ENCODE measurements at regions not wholly inside any gene's neighbourhood (a gene's known extent, or its start where the extent isn't known, plus 50 kb on each side); places are given as distances from the start of the nearest gene placed in this dataset.
"Not testable (repeated sequence)": the region's sequence is repeated elsewhere in the genome, so short reads cannot be mapped to it uniquely, and the experiment has no call there.

GRCh38 chr1:199574950-199575349 is 452.6 kb upstream of the NR5A2 start:
- DNase-seq (ENCODE audit: low read depth in 3 of 3, low spot score in 1 of 3) = no peak

GRCh38 chr1:199580300-199580699 is 447.2 kb upstream of the NR5A2 start:
- no peak for DNase-seq (ENCODE audit: low read depth in 3 of 3, low spot score in 1 of 3)

- no peak for DNase-seq (ENCODE audit: low read depth in 3 of 3, low spot score in 1 of 3)
Measured at GRCh38 chr1:199585392-199585791, 442.1 kb upstream of the NR5A2 start.

DNA sequence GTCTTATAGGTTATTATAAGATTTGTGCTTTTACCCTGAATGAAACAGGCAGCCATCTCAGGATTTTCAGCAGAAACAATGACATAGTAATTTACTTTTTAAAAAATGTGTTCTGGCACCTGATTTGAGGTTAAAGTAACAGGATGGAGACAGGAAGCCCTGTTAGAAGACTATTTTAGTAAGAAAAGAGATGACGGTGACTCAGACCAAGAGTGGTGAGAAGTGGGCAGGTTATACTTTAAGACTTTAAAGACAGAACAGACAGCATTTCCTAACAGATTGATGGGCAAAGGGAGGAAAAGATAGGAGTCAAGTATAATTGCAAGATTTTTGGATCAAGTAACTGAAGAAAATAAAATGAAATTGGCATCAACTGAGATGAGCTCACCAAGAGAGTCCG is 436.8 kb upstream of the NR5A2 start:
- DNase-seq (ENCODE audit: low read depth in 3 of 3, low spot score in 1 of 3) = no peak

DNA sequence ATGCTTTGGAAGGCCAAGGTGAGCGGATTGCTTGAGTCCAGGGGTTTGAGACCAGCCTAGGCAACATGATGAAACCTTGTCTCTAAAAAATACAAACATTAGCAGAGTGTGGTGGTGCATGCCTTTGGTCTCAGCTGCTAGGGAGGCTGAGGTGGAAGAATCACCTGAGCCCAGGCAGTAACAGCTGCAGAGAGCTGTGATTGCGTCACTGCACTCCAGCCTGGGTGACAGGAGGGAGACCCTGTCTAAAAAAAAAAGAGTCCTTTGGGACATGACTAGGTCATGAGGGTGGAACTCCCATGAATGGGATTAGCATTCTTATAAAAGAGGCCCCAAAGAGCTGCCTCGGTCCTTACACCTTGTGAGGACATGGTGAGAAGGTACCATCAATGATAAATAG is 436.0 kb upstream of the NR5A2 start:
- no peak for DNase-seq (ENCODE audit: low read depth in 3 of 3, low spot score in 1 of 3)

DNA sequence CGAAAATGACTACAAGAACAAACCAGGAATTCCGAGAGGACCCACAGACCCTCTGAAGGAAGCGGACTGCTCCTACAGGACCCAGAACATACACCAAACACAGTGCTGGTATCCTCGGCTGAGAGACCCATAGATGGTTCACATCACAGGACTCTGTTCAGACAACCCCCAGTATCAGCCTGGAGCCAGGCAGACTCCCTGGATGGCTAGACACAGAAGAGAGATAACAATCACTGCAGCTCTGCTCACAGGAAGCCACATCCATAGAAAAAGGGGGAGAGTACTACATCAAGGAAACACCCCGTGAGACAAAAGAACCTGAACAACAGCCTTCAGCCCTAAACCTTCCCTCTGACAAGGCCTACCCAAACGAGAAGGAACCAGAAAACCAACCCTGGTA is 434.0 kb upstream of the NR5A2 start:
- DNase-seq (ENCODE audit: low read depth in 3 of 3, low spot score in 1 of 3) = no peak

- not testable (repeated sequence) for DNase-seq (ENCODE audit: low read depth in 3 of 3, low spot score in 1 of 3)
Measured at GRCh38 chr1:199596448-199596847, 431.1 kb upstream of the NR5A2 start.

DNA sequence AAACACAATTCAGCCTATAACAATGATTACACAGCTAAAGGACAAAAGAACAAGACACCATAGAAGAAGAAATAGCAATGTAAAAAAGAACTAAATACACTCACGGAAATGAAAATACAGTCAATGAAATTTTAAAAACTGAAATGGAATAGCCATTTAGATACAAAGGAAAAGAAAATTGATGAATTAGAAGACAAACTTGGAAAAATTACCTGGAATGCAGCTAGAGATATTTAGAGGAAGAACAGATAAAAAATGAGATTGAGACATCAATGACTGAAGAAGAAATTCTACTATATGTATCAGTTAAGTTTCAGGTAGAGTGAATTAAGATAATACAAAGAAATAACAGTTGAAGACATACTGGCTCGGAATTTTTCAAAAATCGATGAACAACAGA is 430.4 kb upstream of the NR5A2 start:
- DNase-seq (ENCODE audit: low read depth in 3 of 3, low spot score in 1 of 3) = no peak

DNA sequence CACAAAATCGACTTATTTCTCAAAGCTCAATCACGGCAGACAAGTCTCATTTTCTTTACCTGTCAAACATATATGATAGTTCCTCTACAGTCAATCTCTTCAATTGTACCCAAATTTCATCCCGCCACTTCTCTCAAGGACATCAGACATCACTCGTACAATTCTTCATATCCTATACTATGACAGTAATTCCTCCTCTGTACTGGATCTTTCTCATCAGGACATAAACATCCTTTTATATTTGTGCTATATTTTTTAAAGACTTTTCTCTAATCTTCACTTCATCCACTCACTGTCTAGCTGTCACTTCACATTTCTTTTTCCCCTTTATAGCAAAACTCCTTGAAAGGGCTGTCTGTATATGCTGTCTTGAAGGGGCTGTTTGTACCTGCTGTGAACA is 419.1 kb upstream of the NR5A2 start:
- DNase-seq (ENCODE audit: low read depth in 3 of 3, low spot score in 1 of 3) = no peak

DNA sequence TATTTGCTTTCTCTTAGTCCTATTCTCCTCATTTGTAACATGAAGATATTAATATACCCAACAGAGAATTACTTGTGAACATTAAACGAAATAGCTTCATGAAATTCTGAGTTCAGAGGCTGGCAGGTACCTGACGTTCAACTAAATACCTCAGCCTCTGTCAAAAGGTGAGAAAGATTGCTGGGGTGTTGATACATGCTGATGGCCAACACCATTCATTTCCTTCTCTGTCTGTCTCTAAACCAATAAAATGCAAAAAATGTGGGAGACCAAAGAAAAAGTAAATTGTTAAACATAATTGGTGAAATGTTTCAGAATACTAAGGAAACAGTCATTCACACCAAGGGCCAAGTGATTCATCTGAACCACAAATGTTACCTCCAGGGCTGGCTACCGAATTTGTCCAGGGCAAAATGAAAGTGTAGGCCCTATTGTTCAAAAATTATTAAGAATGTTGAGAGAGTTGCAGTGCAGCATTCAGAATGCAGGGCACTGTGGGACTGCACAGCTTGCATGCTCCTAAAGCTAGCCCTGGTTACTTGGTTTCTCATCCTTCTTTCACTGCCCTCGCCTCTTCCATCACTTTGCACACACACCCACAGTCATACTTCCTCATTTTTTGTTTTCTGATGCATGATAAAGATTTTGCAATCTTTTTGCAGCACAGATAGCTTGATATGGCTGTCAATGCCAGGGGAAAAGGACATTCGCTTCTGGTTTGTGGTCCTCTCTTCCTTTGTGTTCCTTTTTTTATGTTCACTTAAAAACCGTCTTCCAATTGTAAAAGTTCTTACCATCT is 414.3 kb upstream of the NR5A2 start:
- DNase-seq (ENCODE audit: low read depth in 3 of 3, low spot score in 1 of 3) = no peak

GRCh38 chr1:199616947-199617346 is 410.6 kb upstream of the NR5A2 start:
- no peak for DNase-seq (ENCODE audit: low read depth in 3 of 3, low spot score in 1 of 3)

GRCh38 chr1:199619223-199619622 is 408.3 kb upstream of the NR5A2 start:
- DNase-seq (ENCODE audit: low read depth in 3 of 3, low spot score in 1 of 3) = no peak

- DNase-seq (ENCODE audit: low read depth in 3 of 3, low spot score in 1 of 3) = not testable (repeated sequence)
Measured at GRCh38 chr1:199626228-199626627, 401.3 kb upstream of the NR5A2 start.

DNA sequence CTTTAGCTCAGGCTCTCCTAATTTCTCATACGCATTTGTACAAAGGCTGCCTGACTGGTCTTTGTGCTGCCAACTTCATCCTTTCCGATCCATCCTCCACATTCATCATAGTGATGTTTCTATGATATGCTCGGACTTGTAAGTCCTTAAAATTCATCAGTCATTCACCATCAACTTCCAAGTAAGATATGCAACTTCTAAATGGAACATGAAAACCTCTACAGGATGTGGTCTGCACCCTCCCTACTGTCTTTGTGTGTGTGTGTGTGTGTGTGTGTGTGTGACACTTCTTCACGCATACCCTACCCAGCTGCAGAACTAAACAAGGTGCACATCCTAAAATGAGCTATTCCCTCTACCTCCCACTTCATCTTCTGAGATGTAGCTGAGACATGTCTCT is 397.9 kb upstream of the NR5A2 start:
- no peak for DNase-seq (ENCODE audit: low read depth in 3 of 3, low spot score in 1 of 3)

GRCh38 chr1:199639453-199639852 is 388.1 kb upstream of the NR5A2 start:
- DNase-seq (ENCODE audit: low read depth in 3 of 3, low spot score in 1 of 3) = no peak

DNA sequence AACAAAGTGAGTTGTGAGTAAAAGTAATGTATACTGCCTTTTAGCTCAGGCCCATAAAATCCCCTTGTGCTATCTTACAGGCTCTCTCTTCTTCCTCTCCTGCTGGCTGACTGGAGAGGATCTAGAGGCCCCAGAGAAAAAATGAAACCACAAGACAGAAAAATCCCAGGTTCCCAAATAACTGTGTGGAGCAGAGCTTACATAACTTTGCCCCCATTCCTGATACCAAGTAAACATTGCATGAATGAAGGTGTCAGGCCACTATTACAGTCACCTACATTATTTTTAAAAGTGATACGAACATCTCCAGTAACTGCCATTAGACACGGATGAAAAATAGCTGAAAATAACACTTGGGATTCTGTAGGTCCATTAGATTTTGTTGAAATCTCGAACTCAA is 386.0 kb upstream of the NR5A2 start:
- DNase-seq (ENCODE audit: low read depth in 3 of 3, low spot score in 1 of 3) = no peak

GRCh38 chr1:199644912-199645311 is 382.6 kb upstream of the NR5A2 start:
- no peak for DNase-seq (ENCODE audit: low read depth in 3 of 3, low spot score in 1 of 3)

DNA sequence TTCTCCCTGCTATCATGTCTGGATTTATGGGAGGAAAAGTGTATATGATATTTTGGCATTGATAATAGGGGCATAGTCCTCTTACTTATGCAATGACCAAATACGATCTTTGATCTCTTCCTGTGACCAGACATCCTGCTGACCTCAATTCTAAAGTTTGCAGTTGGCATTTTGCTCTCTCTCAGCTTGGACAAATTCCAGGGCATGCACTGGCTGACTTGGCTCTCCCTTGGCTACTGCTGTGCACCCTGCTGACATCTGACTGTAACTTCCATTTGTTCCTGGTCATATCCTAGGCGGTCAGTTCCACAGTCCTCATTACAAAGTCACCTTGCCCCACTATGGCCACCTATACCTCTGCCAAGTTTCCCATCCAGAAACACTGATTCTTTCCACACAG is 380.7 kb upstream of the NR5A2 start:
- no peak for DNase-seq (ENCODE audit: low read depth in 3 of 3, low spot score in 1 of 3)

GRCh38 chr1:199657449-199657848 is 370.1 kb upstream of the NR5A2 start:
- DNase-seq (ENCODE audit: low read depth in 3 of 3, low spot score in 1 of 3) = no peak

GRCh38 chr1:199660071-199660470 is 367.4 kb upstream of the NR5A2 start:
- no peak for DNase-seq (ENCODE audit: low read depth in 3 of 3, low spot score in 1 of 3)

- DNase-seq (ENCODE audit: low read depth in 3 of 3, low spot score in 1 of 3) = no peak
Measured at GRCh38 chr1:199665371-199665770, 362.1 kb upstream of the NR5A2 start.

DNA sequence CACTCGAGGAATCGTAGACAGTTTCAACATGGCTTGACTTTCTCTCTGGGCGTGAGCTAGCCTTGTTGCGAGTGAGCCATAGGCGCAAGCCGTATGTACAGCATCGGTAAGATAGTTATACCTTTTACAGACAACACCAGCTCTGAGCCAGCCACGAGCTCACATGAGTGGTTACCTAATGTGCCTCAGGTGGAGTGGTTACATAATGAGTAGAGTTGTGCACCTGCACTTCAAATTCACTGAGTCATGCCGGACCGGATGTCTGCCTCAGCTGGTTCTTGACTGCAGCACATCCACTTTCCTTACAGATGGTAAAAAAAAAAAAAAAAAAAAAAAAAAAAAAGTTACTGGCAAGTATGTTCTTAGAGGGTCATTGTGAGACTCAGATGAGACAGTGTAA is 360.4 kb upstream of the NR5A2 start:
- no peak for DNase-seq (ENCODE audit: low read depth in 3 of 3, low spot score in 1 of 3)

DNA sequence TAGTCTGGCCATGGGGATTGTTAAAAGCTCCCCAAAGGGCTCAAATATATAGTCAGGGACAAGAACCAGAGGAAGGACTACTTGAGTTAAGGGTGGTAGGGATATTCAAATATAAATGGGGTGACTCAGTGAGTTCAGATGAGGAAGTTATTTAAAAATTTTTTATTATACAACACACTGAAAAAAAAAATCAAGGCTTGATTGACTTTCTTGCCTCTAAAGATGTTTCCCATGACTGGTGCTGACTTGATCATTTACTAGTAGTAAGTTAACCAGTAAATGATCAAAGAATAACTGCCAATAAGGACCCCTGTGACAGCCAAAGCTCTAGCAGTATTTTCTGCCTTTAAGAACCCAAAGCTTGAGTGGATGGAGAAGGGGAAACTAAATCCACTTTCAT is 357.6 kb upstream of the NR5A2 start:
- no peak for DNase-seq (ENCODE audit: low read depth in 3 of 3, low spot score in 1 of 3)

All from stimulated activated CD4-positive, alpha-beta T cell treated with anti-CD3 and anti-CD28 coated beads, TNF-alpha, amount 100 ng/mL, for 1 hour (primary cell).